ENCODE measurements at regions not wholly inside any gene's neighbourhood (a gene's known extent, or its start where the extent isn't known, plus 50 kb on each side); places are given as distances from the start of the nearest gene placed in this dataset.

DNA sequence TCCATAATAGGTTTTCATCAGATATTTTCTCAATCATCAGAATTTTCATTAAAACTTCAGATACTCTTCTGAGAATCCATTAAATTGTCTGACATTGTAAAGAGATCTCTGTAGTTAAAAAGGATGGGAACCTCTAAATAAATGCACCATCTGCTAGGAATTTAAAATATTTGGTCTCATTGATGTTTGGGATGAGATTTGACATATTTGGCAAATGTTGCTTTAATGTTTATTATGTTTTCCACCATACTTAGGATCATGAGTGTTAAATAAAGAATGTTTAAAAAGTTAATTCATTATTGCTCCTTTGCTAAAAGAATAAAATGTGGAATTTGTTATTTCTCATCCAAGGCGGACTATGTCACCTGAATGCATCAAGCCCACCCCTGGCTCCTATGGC lies 85.5 kb upstream of the VANGL1 start:
- Histone ChIP-seq H3K36me3 (ENCODE audit: low read depth, missing control alignments) (no peaks in the 10 kb centered on the region), H3K4me3 (no peak overlapping the region), H3K27me3 (no peaks in the 10 kb centered on the region), H3K4me1 (no peaks in the 10 kb centered on the region), H3K27ac (no peak overlapping the region), H3K9me3 (no peaks in the 10 kb centered on the region)
- DNase-seq = no peak
- WGBS, 2 donors = 89 to 95% methylated on average over 1 of the region's 1 CpG
- intact Hi-C loops (cut with DNase I; ENCODE audit: low total_unique reads) = no loop called here
- TF ChIP-seq, protein P1, sequence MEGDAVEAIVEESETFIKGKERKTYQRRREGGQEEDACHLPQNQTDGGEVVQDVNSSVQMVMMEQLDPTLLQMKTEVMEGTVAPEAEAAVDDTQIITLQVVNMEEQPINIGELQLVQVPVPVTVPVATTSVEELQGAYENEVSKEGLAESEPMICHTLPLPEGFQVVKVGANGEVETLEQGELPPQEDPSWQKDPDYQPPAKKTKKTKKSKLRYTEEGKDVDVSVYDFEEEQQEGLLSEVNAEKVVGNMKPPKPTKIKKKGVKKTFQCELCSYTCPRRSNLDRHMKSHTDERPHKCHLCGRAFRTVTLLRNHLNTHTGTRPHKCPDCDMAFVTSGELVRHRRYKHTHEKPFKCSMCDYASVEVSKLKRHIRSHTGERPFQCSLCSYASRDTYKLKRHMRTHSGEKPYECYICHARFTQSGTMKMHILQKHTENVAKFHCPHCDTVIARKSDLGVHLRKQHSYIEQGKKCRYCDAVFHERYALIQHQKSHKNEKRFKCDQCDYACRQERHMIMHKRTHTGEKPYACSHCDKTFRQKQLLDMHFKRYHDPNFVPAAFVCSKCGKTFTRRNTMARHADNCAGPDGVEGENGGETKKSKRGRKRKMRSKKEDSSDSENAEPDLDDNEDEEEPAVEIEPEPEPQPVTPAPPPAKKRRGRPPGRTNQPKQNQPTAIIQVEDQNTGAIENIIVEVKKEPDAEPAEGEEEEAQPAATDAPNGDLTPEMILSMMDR (IDR thresholded peaks at IDR 0.05) = no peak
- TF ChIP-seq POLR2A (IDR thresholded peaks at IDR 0.05) = no peak

DNA sequence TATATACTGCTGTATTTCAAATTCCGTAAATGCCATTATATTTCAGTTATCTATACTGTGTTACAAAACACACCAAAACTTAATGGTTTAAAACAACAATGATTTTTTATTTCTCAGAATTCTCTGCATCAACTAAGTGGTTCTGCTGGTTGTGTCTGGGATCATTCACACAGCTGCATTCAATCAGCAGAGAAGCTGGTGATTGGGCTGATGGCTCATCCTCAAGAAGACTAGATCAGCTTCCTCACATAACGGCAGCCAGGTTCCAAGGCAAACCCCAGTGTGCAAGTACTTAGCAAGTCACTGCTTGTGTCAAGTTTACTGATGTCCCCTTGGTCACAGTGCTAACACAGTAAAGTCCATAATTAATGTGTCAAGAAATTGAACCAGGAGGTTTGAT lies 86.3 kb upstream of the VANGL1 start:
- DNase-seq = no peak
- no peaks in the 10 kb centered on the region for H3K36me3 ChIP-seq (ENCODE audit: low read depth, missing control alignments)
- H3K4me1 ChIP-seq = no peaks in the 10 kb centered on the region
- H3K27ac ChIP-seq = no peak overlapping the region
- H3K9me3 ChIP-seq = no peaks in the 10 kb centered on the region
- no peak for TF ChIP-seq POLR2A (IDR thresholded peaks at IDR 0.05)
- TF ChIP-seq, protein P1 (IDR thresholded peaks at IDR 0.05) = no peak
- 23 to 31% methylated on average over 2 of the region's 2 CpGs for WGBS, 2 donors
- H3K4me3 ChIP-seq = no peak overlapping the region
- intact Hi-C loops (cut with DNase I; ENCODE audit: low total_unique reads) = no loop called here
- no peaks in the 10 kb centered on the region for H3K27me3 ChIP-seq

DNA sequence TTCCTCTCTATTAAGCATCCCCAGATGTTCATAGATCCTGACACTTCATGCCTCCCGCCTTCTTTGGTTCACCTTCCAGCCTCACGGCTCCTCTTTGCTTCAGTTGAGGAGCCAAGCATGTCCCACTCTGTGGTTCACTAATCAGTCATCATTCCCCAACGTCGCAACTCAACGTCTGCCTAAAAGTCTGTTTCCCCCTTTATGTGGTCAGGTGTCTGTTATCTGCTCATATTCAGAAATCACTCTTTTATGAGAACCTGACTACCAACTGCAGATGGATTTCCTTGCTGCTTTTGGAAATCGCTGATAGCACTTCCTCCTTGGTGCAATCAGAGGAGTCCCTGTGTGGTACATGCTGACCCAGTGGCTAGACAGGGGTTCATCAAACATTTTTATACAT lies 94.1 kb upstream of the VANGL1 start:
- Histone ChIP-seq H3K27me3 (no peaks in the 10 kb centered on the region), H3K9me3 (no peaks in the 10 kb centered on the region), H3K4me3 (no peak overlapping the region), H3K27ac (no peak overlapping the region), H3K4me1 (no peaks in the 10 kb centered on the region), H3K36me3 (ENCODE audit: low read depth, missing control alignments) (no peaks in the 10 kb centered on the region)
- WGBS, 2 donors = 71 to 75% methylated on average over 6 of the region's 6 CpGs
- DNase-seq = no peak
- intact Hi-C loops (cut with DNase I; ENCODE audit: low total_unique reads) = no loop called here
- TF ChIP-seq, protein P1 (IDR thresholded peaks at IDR 0.05) = no peak
- no peak for TF ChIP-seq POLR2A (IDR thresholded peaks at IDR 0.05)

DNA sequence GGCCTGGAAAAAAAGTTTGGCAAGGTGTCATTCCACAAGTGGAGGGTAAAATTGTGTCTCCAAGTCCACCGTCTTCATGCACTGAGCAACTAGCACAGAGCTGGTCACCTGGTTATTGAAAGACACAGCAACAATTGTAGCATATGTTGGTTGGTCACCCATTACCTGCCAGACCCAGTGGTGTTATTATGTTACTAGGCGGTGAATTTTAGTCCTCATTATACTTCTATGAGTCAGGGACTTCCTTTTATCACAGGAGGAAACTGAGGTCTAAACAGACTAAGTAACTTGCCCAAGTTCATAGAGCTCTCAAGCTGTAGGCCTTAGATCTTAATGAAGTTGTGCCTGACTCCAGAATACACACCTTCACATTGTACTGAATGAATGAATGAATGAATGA lies 94.9 kb upstream of the VANGL1 start:
- no peak for DNase-seq
- TF ChIP-seq, protein P1 (IDR thresholded peaks at IDR 0.05) = no peak
- no peak for TF ChIP-seq POLR2A (IDR thresholded peaks at IDR 0.05)

More for the DNA sequence above, 94.9 kb upstream of the VANGL1 start:
- WGBS, 2 donors = 89 to 95% methylated on average over 2 of the region's 2 CpGs
- intact Hi-C loops (cut with DNase I; ENCODE audit: low total_unique reads) = no loop called here
- Histone ChIP-seq H3K36me3 (ENCODE audit: low read depth, missing control alignments) (no peaks in the 10 kb centered on the region), H3K27ac (no peak overlapping the region), H3K4me1 (no peaks in the 10 kb centered on the region), H3K4me3 (no peak overlapping the region), H3K27me3 (no peaks in the 10 kb centered on the region), H3K9me3 (no peaks in the 10 kb centered on the region)
